GM13977 (cell line): ENCODE measurements at regions not wholly inside any gene's neighbourhood (a gene's known extent, or its start where the extent isn't known, plus 50 kb on each side); places are given as distances from the start of the nearest gene placed in this dataset.

Source experiments
- DNase-seq: peaks from one replicate; pipeline ENCODE4 v3.0.0; 2012; ENCODE audit warnings: low spot score
- in situ Hi-C: fragments of 300-500 bp; cut with MboI; formaldehyde crosslinking; loops from one replicate; pipeline ENCODE4 v1.12.0; 2022; ENCODE audit warnings: low sequenced_read_pairs, low pct_unique_long_range_greater_than_20kb, mixed read lengths, inconsistent platforms; ENCODE audit not compliant: unreplicated experiment
- TF ChIP-seq, protein P1 (sequence below): IDR thresholded peaks from 2 replicates; pipeline ENCODE4 v1.5.1; 2012; ENCODE audit warnings: mild to moderate bottlenecking, control low read depth; ENCODE audit not compliant: insufficient read depth; ENCODE audit errors: extremely low read depth, missing control alignments

DNA sequence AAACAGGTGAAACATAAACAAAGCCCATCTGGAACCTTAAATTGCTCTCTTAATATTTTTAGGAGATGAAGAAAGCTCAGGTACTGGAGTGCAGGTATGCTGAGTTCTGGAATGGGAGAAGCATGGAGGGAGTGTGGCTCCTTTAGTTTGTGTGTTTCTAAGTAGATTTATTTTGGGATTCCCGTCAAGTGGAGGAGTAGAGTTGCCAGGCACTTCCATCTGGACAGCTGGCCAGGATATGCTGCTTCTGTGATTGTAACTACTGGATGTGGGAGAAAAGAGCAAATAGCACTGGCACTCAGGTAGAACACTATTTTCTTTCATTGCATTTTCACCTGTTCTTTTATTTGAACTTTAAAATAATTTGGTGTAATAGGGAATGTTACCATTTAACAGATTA is 182.3 kb upstream of the MAST4 start:
- TF ChIP-seq, protein P1, sequence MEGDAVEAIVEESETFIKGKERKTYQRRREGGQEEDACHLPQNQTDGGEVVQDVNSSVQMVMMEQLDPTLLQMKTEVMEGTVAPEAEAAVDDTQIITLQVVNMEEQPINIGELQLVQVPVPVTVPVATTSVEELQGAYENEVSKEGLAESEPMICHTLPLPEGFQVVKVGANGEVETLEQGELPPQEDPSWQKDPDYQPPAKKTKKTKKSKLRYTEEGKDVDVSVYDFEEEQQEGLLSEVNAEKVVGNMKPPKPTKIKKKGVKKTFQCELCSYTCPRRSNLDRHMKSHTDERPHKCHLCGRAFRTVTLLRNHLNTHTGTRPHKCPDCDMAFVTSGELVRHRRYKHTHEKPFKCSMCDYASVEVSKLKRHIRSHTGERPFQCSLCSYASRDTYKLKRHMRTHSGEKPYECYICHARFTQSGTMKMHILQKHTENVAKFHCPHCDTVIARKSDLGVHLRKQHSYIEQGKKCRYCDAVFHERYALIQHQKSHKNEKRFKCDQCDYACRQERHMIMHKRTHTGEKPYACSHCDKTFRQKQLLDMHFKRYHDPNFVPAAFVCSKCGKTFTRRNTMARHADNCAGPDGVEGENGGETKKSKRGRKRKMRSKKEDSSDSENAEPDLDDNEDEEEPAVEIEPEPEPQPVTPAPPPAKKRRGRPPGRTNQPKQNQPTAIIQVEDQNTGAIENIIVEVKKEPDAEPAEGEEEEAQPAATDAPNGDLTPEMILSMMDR = no peak
- DNase-seq = no peak
- in situ Hi-C loops = no loop called here

GRCh38 chr5:66415208-66415607 is 181.0 kb upstream of the MAST4 start:
- in situ Hi-C loops = no loop called here
- TF ChIP-seq, protein P1 = no peak
- DNase-seq = no peak

- TF ChIP-seq, protein P1 = no peak
- no peak for DNase-seq
- in situ Hi-C loops = no loop called here
Measured at GRCh38 chr5:66416698-66417097, 179.5 kb upstream of the MAST4 start.

DNA sequence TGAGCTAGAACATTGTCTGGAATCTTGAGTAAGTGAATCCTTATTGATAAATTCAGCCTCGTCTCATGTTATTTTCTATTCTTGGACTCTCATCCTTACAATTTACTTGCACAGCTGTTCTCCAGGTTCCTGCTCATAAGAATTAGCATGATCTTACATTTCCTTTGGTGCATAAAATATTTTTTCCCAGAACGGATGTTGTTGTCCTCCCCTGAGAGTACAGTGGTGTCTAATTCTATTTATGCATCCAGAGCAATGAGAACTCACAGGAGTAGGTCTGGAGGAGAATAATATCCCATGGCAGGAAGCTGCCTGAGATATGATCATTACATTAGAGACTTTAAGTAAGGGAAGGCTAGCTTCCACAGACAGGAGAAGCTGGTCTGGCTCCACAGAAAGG is 178.4 kb upstream of the MAST4 start:
- in situ Hi-C loops = no loop called here
- DNase-seq = no peak
- TF ChIP-seq, protein P1 = no peak

DNA sequence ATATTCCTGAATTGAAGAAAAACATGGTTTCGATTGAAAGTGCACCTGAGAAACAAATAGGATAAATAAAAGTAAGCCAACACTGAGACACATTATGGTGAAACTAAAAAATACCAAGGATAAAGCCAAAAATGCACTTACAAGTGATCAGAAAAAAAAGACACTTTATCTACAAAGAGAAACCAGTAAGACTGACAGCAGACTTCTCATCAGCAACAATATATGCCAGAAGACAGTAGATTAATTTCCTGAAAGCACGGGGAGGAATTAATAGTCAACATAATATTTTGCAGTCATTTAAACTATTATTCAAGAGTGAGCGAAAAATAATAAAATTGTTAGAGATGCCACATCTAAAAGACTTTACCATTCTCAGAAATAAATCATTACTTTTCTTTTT is 172.7 kb upstream of the MAST4 start:
- TF ChIP-seq, protein P1 = no peak
- in situ Hi-C loops = no loop called here
- no peak for DNase-seq

DNA sequence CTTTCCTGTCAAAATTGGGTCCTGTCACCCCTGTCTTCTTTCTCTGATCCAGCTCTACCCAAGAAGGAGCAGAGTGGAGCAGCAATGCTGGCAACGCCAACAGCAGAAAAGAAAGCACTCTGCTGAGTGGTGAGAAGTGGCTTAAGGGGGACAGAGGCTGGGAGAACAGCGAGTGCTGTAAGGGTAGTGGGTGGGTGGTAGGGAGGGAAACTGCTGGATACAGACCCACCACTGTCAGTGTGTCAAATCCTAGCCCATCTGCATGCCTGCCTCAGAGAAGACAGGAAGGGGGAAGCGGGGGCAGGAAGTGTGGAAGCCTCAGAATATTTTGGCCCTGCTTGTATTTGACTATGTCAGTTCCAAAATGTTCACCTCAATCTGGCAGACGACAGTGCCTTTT is 170.4 kb upstream of the MAST4 start:
- TF ChIP-seq, protein P1 = no peak
- DNase-seq = no peak
- in situ Hi-C loops = no loop called here
